ENCODE measurements at regions not wholly inside any gene's neighbourhood (a gene's known extent, or its start where the extent isn't known, plus 50 kb on each side); places are given as distances from the start of the nearest gene placed in this dataset.

GRCh38 chr13:103250071-103250470 lies 183.9 kb upstream of the SLC10A2 start:
- TF ChIP-seq EGR1 (IDR thresholded peaks at IDR 0.05) (no peak), NFIC (IDR thresholded peaks at IDR 0.05) (no peak), YY1 (IDR thresholded peaks at IDR 0.05; ENCODE audit: low read depth) (no peak), TCF12 (IDR thresholded peaks at IDR 0.05; ENCODE audit: low read depth) (no peak), CREB1 (IDR thresholded peaks at IDR 0.05; ENCODE audit: low read depth) (no peak), ZBTB7A (IDR thresholded peaks at IDR 0.05; ENCODE audit: low read depth) (no peak), MAX (IDR thresholded peaks at IDR 0.05) (no peak)

GRCh38 chr13:103246581-103247200 lies 180.5 kb upstream of the SLC10A2 start:
- no peak for TF ChIP-seq TAF1 (IDR thresholded peaks at IDR 0.05; ENCODE audit: low read depth)
- no peak for TF ChIP-seq ZBTB7A (IDR thresholded peaks at IDR 0.05; ENCODE audit: low read depth)
- no peak for TF ChIP-seq USF1 (IDR thresholded peaks at IDR 0.05)
- TF ChIP-seq NFIC (IDR thresholded peaks at IDR 0.05): no peak
- no peak for TF ChIP-seq CEBPB (IDR thresholded peaks at IDR 0.05)
- no peak for TF ChIP-seq YY1 (IDR thresholded peaks at IDR 0.05; ENCODE audit: low read depth)
- TF ChIP-seq TEAD4 (IDR thresholded peaks at IDR 0.05): no peak
- TF ChIP-seq, protein P1, sequence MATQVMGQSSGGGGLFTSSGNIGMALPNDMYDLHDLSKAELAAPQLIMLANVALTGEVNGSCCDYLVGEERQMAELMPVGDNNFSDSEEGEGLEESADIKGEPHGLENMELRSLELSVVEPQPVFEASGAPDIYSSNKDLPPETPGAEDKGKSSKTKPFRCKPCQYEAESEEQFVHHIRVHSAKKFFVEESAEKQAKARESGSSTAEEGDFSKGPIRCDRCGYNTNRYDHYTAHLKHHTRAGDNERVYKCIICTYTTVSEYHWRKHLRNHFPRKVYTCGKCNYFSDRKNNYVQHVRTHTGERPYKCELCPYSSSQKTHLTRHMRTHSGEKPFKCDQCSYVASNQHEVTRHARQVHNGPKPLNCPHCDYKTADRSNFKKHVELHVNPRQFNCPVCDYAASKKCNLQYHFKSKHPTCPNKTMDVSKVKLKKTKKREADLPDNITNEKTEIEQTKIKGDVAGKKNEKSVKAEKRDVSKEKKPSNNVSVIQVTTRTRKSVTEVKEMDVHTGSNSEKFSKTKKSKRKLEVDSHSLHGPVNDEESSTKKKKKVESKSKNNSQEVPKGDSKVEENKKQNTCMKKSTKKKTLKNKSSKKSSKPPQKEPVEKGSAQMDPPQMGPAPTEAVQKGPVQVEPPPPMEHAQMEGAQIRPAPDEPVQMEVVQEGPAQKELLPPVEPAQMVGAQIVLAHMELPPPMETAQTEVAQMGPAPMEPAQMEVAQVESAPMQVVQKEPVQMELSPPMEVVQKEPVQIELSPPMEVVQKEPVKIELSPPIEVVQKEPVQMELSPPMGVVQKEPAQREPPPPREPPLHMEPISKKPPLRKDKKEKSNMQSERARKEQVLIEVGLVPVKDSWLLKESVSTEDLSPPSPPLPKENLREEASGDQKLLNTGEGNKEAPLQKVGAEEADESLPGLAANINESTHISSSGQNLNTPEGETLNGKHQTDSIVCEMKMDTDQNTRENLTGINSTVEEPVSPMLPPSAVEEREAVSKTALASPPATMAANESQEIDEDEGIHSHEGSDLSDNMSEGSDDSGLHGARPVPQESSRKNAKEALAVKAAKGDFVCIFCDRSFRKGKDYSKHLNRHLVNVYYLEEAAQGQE (IDR thresholded peaks at IDR 0.05; ENCODE audit: low read depth): no peak
- no peak for TF ChIP-seq CREB1 (IDR thresholded peaks at IDR 0.05; ENCODE audit: low read depth)

GRCh38 chr13:103243495-103243894 lies 177.3 kb upstream of the SLC10A2 start:
- TF ChIP-seq EP300 (IDR thresholded peaks at IDR 0.05; ENCODE audit: borderline replicate concordance) (no peak), CEBPB (IDR thresholded peaks at IDR 0.05) (no peak), RAD21 (IDR thresholded peaks at IDR 0.05; ENCODE audit: low read depth) (no peak), TCF12 (IDR thresholded peaks at IDR 0.05; ENCODE audit: low read depth) (no peak), YY1 (IDR thresholded peaks at IDR 0.05; ENCODE audit: low read depth) (no peak), EGR1 (IDR thresholded peaks at IDR 0.05) (no peak), USF1 (IDR thresholded peaks at IDR 0.05) (no peak), MAX (IDR thresholded peaks at IDR 0.05) (no peak), TEAD4 (IDR thresholded peaks at IDR 0.05) (no peak)

DNA sequence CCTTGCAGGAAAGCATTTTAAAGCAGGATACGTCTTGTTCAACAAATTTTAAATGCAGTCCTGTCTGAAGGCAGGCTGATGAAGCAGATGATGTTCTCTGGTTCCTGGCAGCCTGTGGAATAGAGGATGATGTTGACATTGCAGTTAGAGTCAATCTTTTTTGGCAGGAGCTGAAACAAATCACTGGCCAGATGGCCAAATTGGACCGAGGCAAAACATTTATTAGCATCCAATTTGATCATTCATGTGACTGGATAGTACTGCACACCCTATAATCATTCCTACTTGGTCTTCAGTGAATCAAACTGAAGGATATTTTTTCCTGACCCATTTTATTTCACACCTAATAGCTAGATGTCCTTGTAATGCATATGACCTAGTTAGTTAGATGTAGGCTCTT lies 172.2 kb upstream of the SLC10A2 start:
- no peak for TF ChIP-seq MAX (IDR thresholded peaks at IDR 0.05)
- no peak for TF ChIP-seq ZBTB7A (IDR thresholded peaks at IDR 0.05; ENCODE audit: low read depth)
- TF ChIP-seq FOXM1 (IDR thresholded peaks at IDR 0.05; ENCODE audit: borderline replicate concordance, low read depth): no peak
- TF ChIP-seq RAD21 (IDR thresholded peaks at IDR 0.05; ENCODE audit: low read depth): no peak
- no peak for TF ChIP-seq TAF1 (IDR thresholded peaks at IDR 0.05; ENCODE audit: low read depth)

DNA sequence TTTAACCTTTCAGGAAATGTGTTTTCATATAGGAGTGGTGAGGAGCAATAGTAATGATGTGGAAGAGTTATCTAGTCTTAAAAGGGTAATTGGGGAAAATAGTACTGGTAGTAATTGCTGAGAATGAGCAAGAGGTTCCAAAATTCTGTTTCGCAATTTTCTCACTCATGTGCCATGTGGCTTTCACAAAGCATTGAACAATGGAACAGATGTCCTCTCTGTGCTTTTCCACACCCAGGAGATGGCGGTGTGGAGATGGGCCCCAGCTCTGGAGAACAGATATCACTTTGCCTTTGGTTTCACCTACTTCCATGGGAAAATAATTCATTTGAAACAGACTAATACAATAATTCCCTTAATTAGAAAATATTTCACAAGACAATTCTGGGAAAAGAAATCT lies 170.0 kb upstream of the SLC10A2 start:
- TF ChIP-seq EGR1 (IDR thresholded peaks at IDR 0.05): no peak
- TF ChIP-seq USF1 (IDR thresholded peaks at IDR 0.05): no peak
- no peak for TF ChIP-seq CREB1 (IDR thresholded peaks at IDR 0.05; ENCODE audit: low read depth)
- TF ChIP-seq TAF1 (IDR thresholded peaks at IDR 0.05; ENCODE audit: low read depth): no peak
- TF ChIP-seq CEBPB (IDR thresholded peaks at IDR 0.05): no peak
- TF ChIP-seq RAD21 (IDR thresholded peaks at IDR 0.05; ENCODE audit: low read depth): no peak
- no peak for TF ChIP-seq TEAD4 (IDR thresholded peaks at IDR 0.05)
- no peak for TF ChIP-seq EP300 (IDR thresholded peaks at IDR 0.05; ENCODE audit: borderline replicate concordance)
- TF ChIP-seq, protein P1 (IDR thresholded peaks at IDR 0.05; ENCODE audit: low read depth): no peak
- TF ChIP-seq YY1 (IDR thresholded peaks at IDR 0.05; ENCODE audit: low read depth): no peak
- no peak for TF ChIP-seq TCF12 (IDR thresholded peaks at IDR 0.05; ENCODE audit: low read depth)
- no peak for TF ChIP-seq FOXM1 (IDR thresholded peaks at IDR 0.05; ENCODE audit: borderline replicate concordance, low read depth)
- no peak for TF ChIP-seq NFIC (IDR thresholded peaks at IDR 0.05)
- no peak for TF ChIP-seq ZBTB7A (IDR thresholded peaks at IDR 0.05; ENCODE audit: low read depth)
